DMS53 (cell line): ENCODE measurements at regions not wholly inside any gene's neighbourhood (a gene's known extent, or its start where the extent isn't known, plus 50 kb on each side); places are given as distances from the start of the nearest gene placed in this dataset.
A peak's percentile ranks its signal among the peaks of the same experiment; 100 is the strongest.

Source experiments
- DNase-seq: peaks from one replicate; lab custom pipeline; 2025; lab: John Stamatoyannopoulos, UW

- DNase-seq: no peak
These were observed 74.8 kb upstream of the ADAM23 start for GRCh38 chr2:206368484-206368883.

- no peak for DNase-seq
These were observed 74.3 kb upstream of the ADAM23 start for GRCh38 chr2:206368933-206369569.

- DNase-seq: no peak
These were observed 67.4 kb upstream of the ADAM23 start for GRCh38 chr2:206375956-206376355.

- no peak for DNase-seq
These were observed 64.5 kb upstream of the ADAM23 start for GRCh38 chr2:206378835-206379234.

GRCh38 chr2:206379266-206379665 is 64.1 kb upstream of the ADAM23 start:
- DNase-seq: no peak

- DNase-seq: no peak
These were observed 63.4 kb upstream of the ADAM23 start for GRCh38 chr2:206379886-206380285.

- DNase-seq: no peak
These were observed 61.5 kb upstream of the ADAM23 start for GRCh38 chr2:206381881-206382280.

GRCh38 chr2:206383669-206384068 is 59.7 kb upstream of the ADAM23 start:
- no peak for DNase-seq

GRCh38 chr2:206387808-206388207 is 55.5 kb upstream of the ADAM23 start:
- DNase-seq: no peak

GRCh38 chr2:206388698-206389097 is 54.6 kb upstream of the ADAM23 start:
- DNase-seq: no peak

- DNase-seq: no peak
These were observed 54.2 kb upstream of the ADAM23 start for GRCh38 chr2:206389164-206389563.

GRCh38 chr2:206390181-206390580 is 53.2 kb upstream of the ADAM23 start:
- no peak for DNase-seq

- peak; percentile 80 for DNase-seq
These were observed 51.2 kb upstream of the ADAM23 start for GRCh38 chr2:206392118-206392517.
